ENCODE measurements at regions not wholly inside any gene's neighbourhood (a gene's known extent, or its start where the extent isn't known, plus 50 kb on each side); places are given as distances from the start of the nearest gene placed in this dataset.
"Not testable (repeated sequence)": the region's sequence is repeated elsewhere in the genome, so short reads cannot be mapped to it uniquely, and the experiment has no call there.

DNA sequence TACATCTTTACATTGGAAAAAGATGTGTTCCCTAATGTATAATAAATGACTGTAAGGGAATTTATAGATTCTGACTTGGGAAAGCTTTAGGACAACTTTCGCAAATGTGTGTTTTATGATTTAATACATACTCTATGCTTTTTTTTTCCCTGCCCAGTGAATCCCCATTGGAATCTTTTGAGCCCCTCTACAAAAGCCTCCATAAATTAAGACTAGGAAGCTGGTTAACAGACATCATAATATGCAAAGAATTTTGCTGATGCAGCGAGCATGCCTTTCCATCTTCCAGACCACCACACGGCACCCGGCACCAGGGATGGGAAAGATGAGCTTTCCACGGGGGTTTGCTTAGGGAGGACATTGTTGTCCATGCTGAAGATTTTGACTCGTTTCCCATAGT, 156.1 kb upstream of the IVNS1ABP start:
- Histone ChIP-seq H3K9me3 (ENCODE audit: low read depth, low read length) (no peaks in the 10 kb centered on the region), H3K4me3 (peak overlapping the region; percentile 13), H3K9ac (ENCODE audit: insufficient read length) (no peak overlapping the region), H3K36me3 (ENCODE audit: insufficient read depth, low read length) (no peaks in the 10 kb centered on the region), H3K27ac (peak overlapping the region; percentile 51; the same call in 1 of the 2 replicates)
- DNase-seq (ENCODE audit: low read depth, low spot score), result no peak
- TF ChIP-seq POLR2AphosphoS5 (IDR thresholded peaks at IDR 0.05; ENCODE audit: borderline replicate concordance, low read depth, low read length), result no peak
- TF ChIP-seq EZH2 (IDR thresholded peaks at IDR 0.05), result no peak
- TF ChIP-seq FOXP2 (optimal IDR thresholded peaks at IDR 0.05; ENCODE audit: control extremely low read depth, extremely low read length, insufficient read depth), result no peak

GRCh38 chr1:185468626-185469025, 151.6 kb upstream of the IVNS1ABP start:
- TF ChIP-seq FOXP2 (optimal IDR thresholded peaks at IDR 0.05; ENCODE audit: control extremely low read depth, extremely low read length, insufficient read depth) (no peak), EZH2 (IDR thresholded peaks at IDR 0.05) (no peak), POLR2AphosphoS5 (IDR thresholded peaks at IDR 0.05; ENCODE audit: borderline replicate concordance, low read depth, low read length) (no peak)
- Histone ChIP-seq H3K9ac (ENCODE audit: insufficient read length) (no peak overlapping the region), H3K4me3 (no peak overlapping the region), H3K36me3 (ENCODE audit: insufficient read depth, low read length) (no peaks in the 10 kb centered on the region), H3K9me3 (ENCODE audit: low read depth, low read length) (no peaks in the 10 kb centered on the region), H3K27ac (no peak overlapping the region)
- DNase-seq (ENCODE audit: low read depth, low spot score), result no peak

GRCh38 chr1:185467122-185467521, 150.1 kb upstream of the IVNS1ABP start:
- Histone ChIP-seq H3K9me3 (ENCODE audit: low read depth, low read length) (no peaks in the 10 kb centered on the region), H3K9ac (ENCODE audit: insufficient read length) (no peak overlapping the region), H3K36me3 (ENCODE audit: insufficient read depth, low read length) (no peaks in the 10 kb centered on the region), H3K27ac (no peak overlapping the region), H3K4me3 (no peak overlapping the region)
- no peak for TF ChIP-seq POLR2AphosphoS5 (IDR thresholded peaks at IDR 0.05; ENCODE audit: borderline replicate concordance, low read depth, low read length)
- no peak for TF ChIP-seq FOXP2 (optimal IDR thresholded peaks at IDR 0.05; ENCODE audit: control extremely low read depth, extremely low read length, insufficient read depth)
- no peak for TF ChIP-seq EZH2 (IDR thresholded peaks at IDR 0.05)
- DNase-seq (ENCODE audit: low read depth, low spot score), result no peak

- Histone ChIP-seq H3K9ac (ENCODE audit: insufficient read length) (no peak overlapping the region), H3K27ac (no peak overlapping the region), H3K36me3 (ENCODE audit: insufficient read depth, low read length) (no peaks in the 10 kb centered on the region), H3K4me3 (no peak overlapping the region), H3K9me3 (ENCODE audit: low read depth, low read length) (no peaks in the 10 kb centered on the region)
- DNase-seq (ENCODE audit: low read depth, low spot score), result no peak
- TF ChIP-seq FOXP2 (optimal IDR thresholded peaks at IDR 0.05; ENCODE audit: control extremely low read depth, extremely low read length, insufficient read depth), result no peak
- no peak for TF ChIP-seq POLR2AphosphoS5 (IDR thresholded peaks at IDR 0.05; ENCODE audit: borderline replicate concordance, low read depth, low read length)
- TF ChIP-seq EZH2 (IDR thresholded peaks at IDR 0.05), result no peak
These were observed 147.7 kb upstream of the IVNS1ABP start for GRCh38 chr1:185464777-185465176.

GRCh38 chr1:185463433-185463832, 146.4 kb upstream of the IVNS1ABP start:
- no peak overlapping the region for H3K9ac ChIP-seq (ENCODE audit: insufficient read length)
- H3K9me3 ChIP-seq (ENCODE audit: low read depth, low read length), result no peaks in the 10 kb centered on the region
- no peak overlapping the region for H3K27ac ChIP-seq
- TF ChIP-seq FOXP2 (optimal IDR thresholded peaks at IDR 0.05; ENCODE audit: control extremely low read depth, extremely low read length, insufficient read depth) (no peak), POLR2AphosphoS5 (IDR thresholded peaks at IDR 0.05; ENCODE audit: borderline replicate concordance, low read depth, low read length) (no peak), EZH2 (IDR thresholded peaks at IDR 0.05) (no peak)
- DNase-seq (ENCODE audit: low read depth, low spot score), result no peak
- no peak overlapping the region for H3K4me3 ChIP-seq
- H3K36me3 ChIP-seq (ENCODE audit: insufficient read depth, low read length), result no peaks in the 10 kb centered on the region

DNA sequence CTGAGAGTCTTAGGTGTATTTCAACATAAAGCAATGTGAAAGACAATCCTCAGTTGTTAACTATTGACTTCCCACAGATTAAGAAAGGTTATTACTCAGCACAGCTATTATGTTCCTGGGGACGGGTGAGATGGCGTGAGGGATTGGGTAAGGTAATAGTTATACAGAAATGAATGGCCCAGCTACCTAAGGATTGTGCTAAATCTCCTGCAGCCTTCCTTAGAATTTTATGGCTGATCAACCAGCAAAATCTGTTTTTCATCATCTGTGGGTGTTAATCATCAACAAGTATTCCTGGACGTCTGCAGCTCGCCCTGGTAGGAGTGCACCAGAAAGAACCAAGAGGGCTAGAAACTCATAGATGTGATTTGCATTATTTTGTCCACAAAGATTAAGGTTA, 146.0 kb upstream of the IVNS1ABP start:
- TF ChIP-seq FOXP2 (optimal IDR thresholded peaks at IDR 0.05; ENCODE audit: control extremely low read depth, extremely low read length, insufficient read depth) (no peak), EZH2 (IDR thresholded peaks at IDR 0.05) (no peak), POLR2AphosphoS5 (IDR thresholded peaks at IDR 0.05; ENCODE audit: borderline replicate concordance, low read depth, low read length) (no peak)
- no peaks in the 10 kb centered on the region for H3K9me3 ChIP-seq (ENCODE audit: low read depth, low read length)

DNA sequence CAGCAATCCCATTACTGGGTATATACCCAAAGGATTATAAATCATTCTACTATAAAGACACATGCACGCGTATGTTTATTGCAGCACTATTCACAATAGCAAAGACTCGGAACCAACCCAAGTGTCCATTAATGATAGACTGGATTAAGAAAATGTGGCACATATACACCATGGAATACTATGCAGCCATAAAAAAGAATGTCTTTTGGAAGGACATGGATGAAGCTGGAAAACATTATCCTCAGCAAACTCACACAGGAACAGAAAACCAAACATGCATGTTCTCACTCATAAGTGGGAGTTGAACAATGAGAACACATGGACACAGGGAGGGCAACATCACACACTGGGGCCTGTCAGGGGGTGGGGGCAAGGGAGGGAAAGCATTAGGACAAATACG, 143.7 kb upstream of the IVNS1ABP start:
- DNase-seq (ENCODE audit: low read depth, low spot score); H3K4me3 ChIP-seq; H3K36me3 ChIP-seq (ENCODE audit: insufficient read depth, low read length); H3K9ac ChIP-seq (ENCODE audit: insufficient read length); H3K9me3 ChIP-seq (ENCODE audit: low read depth, low read length); H3K27ac ChIP-seq: not testable (repeated sequence)

More for the DNA sequence above, 146.0 kb upstream of the IVNS1ABP start:
- no peak for DNase-seq (ENCODE audit: low read depth, low spot score)
- Histone ChIP-seq H3K4me3 (no peak overlapping the region), H3K9ac (ENCODE audit: insufficient read length) (no peak overlapping the region), H3K36me3 (ENCODE audit: insufficient read depth, low read length) (no peaks in the 10 kb centered on the region), H3K27ac (no peak overlapping the region)

- DNase-seq (ENCODE audit: low read depth, low spot score), result no peak
These were observed 142.1 kb upstream of the IVNS1ABP start for GRCh38 chr1:185459141-185459540.

GRCh38 chr1:185458670-185459069, 141.6 kb upstream of the IVNS1ABP start:
- Histone ChIP-seq H3K36me3 (ENCODE audit: insufficient read depth, low read length) (no peaks in the 10 kb centered on the region), H3K27ac (no peak overlapping the region), H3K9ac (ENCODE audit: insufficient read length) (no peak overlapping the region), H3K9me3 (ENCODE audit: low read depth, low read length) (no peaks in the 10 kb centered on the region), H3K4me3 (no peak overlapping the region)
- no peak for TF ChIP-seq POLR2AphosphoS5 (IDR thresholded peaks at IDR 0.05; ENCODE audit: borderline replicate concordance, low read depth, low read length)
- TF ChIP-seq FOXP2 (optimal IDR thresholded peaks at IDR 0.05; ENCODE audit: control extremely low read depth, extremely low read length, insufficient read depth), result no peak
- TF ChIP-seq EZH2 (IDR thresholded peaks at IDR 0.05), result no peak
- DNase-seq (ENCODE audit: low read depth, low spot score), result no peak

More at GRCh38 chr1:185459141-185459540, 142.1 kb upstream of the IVNS1ABP start:
- H3K27ac ChIP-seq, result no peak overlapping the region
- H3K9me3 ChIP-seq (ENCODE audit: low read depth, low read length), result no peaks in the 10 kb centered on the region
- TF ChIP-seq FOXP2 (optimal IDR thresholded peaks at IDR 0.05; ENCODE audit: control extremely low read depth, extremely low read length, insufficient read depth) (no peak), POLR2AphosphoS5 (IDR thresholded peaks at IDR 0.05; ENCODE audit: borderline replicate concordance, low read depth, low read length) (no peak), EZH2 (IDR thresholded peaks at IDR 0.05) (no peak)
- no peak overlapping the region for H3K9ac ChIP-seq (ENCODE audit: insufficient read length)
- no peak overlapping the region for H3K4me3 ChIP-seq
- no peaks in the 10 kb centered on the region for H3K36me3 ChIP-seq (ENCODE audit: insufficient read depth, low read length)

Data from SK-N-MC (cell line).